ENCODE measurements at regions not wholly inside any gene's neighbourhood (a gene's known extent, or its start where the extent isn't known, plus 50 kb on each side); places are given as distances from the start of the nearest gene placed in this dataset.

GRCh38 chr21:15130751-15131150, 66.0 kb upstream of the NRIP1 start:
- H3K27ac ChIP-seq: no peak overlapping the region
- intact Hi-C loops (cut with DNase I): no loop called here
- 46 to 63% methylated on average over 1 of the region's 1 CpG for WGBS, 2 donors
- H3K9me3 ChIP-seq: no peaks in the 10 kb centered on the region
- H3K36me3 ChIP-seq: no peaks in the 10 kb centered on the region
- DNase-seq: no peak
- no peaks in the 10 kb centered on the region for H3K27me3 ChIP-seq
- no peak overlapping the region for H3K4me3 ChIP-seq
- peaks cover 0 to 6% (median 0%) of the 10 kb centered on the region in 4 donors for H3K4me1 ChIP-seq
- no peak for TF ChIP-seq POLR2A (IDR thresholded peaks at IDR 0.05)
- TF ChIP-seq CTCF (IDR thresholded peaks at IDR 0.05): no peak
- no peak for TF ChIP-seq POLR2AphosphoS5 (IDR thresholded peaks at IDR 0.05)
- TF ChIP-seq EP300 (IDR thresholded peaks at IDR 0.05): no peak

GRCh38 chr21:15132781-15133180, 68.0 kb upstream of the NRIP1 start:
- H3K27ac ChIP-seq: no peak overlapping the region
- H3K4me1 ChIP-seq: peaks cover 0 to 4% (median 0%) of the 10 kb centered on the region in 4 donors
- DNase-seq: no peak
- no peak overlapping the region for H3K4me3 ChIP-seq
- no peak for TF ChIP-seq CTCF (IDR thresholded peaks at IDR 0.05)
- TF ChIP-seq POLR2A (IDR thresholded peaks at IDR 0.05): no peak
- no peak for TF ChIP-seq POLR2AphosphoS5 (IDR thresholded peaks at IDR 0.05)
- no peak for TF ChIP-seq EP300 (IDR thresholded peaks at IDR 0.05)
- intact Hi-C loops (cut with DNase I): no loop called here
- H3K36me3 ChIP-seq: no peaks in the 10 kb centered on the region
- H3K9me3 ChIP-seq: no peaks in the 10 kb centered on the region
- no peaks in the 10 kb centered on the region for H3K27me3 ChIP-seq
- WGBS, 2 donors: 97 to 98% methylated on average over 7 of the region's 7 CpGs

- Histone ChIP-seq H3K9me3 (no peaks in the 10 kb centered on the region), H3K4me1 (peaks cover 0 to 6% (median 2%) of the 10 kb centered on the region in 4 donors), H3K27me3 (no peaks in the 10 kb centered on the region), H3K27ac (no peak overlapping the region), H3K4me3 (no peak overlapping the region), H3K36me3 (no peaks in the 10 kb centered on the region)
- intact Hi-C loops (cut with DNase I): no loop called here
- no peak for DNase-seq
- TF ChIP-seq CTCF (IDR thresholded peaks at IDR 0.05): no peak
- no peak for TF ChIP-seq EP300 (IDR thresholded peaks at IDR 0.05)
- no peak for TF ChIP-seq POLR2A (IDR thresholded peaks at IDR 0.05)
- no peak for TF ChIP-seq POLR2AphosphoS5 (IDR thresholded peaks at IDR 0.05)
- 9 to 33% methylated on average over 7 of the region's 7 CpGs for WGBS, 2 donors
Observed at GRCh38 chr21:15134701-15135470, 70.1 kb upstream of the NRIP1 start.

GRCh38 chr21:15135867-15136629, 71.2 kb upstream of the NRIP1 start:
- H3K4me3 ChIP-seq: no peak overlapping the region
- H3K27me3 ChIP-seq: no peaks in the 10 kb centered on the region
- no peaks in the 10 kb centered on the region for H3K36me3 ChIP-seq
- intact Hi-C loops (cut with DNase I): no loop called here
- WGBS, 2 donors: 78 to 85% methylated on average over 3 of the region's 3 CpGs
- DNase-seq: no peak
- H3K9me3 ChIP-seq: no peaks in the 10 kb centered on the region
- peaks cover 0 to 8% (median 3%) of the 10 kb centered on the region in 4 donors for H3K4me1 ChIP-seq
- no peak overlapping the region for H3K27ac ChIP-seq
- no peak for TF ChIP-seq POLR2A (IDR thresholded peaks at IDR 0.05)
- no peak for TF ChIP-seq EP300 (IDR thresholded peaks at IDR 0.05)
- no peak for TF ChIP-seq CTCF (IDR thresholded peaks at IDR 0.05)
- TF ChIP-seq POLR2AphosphoS5 (IDR thresholded peaks at IDR 0.05): no peak
